NB4 (cell line): ENCODE measurements at regions not wholly inside any gene's neighbourhood (a gene's known extent, or its start where the extent isn't known, plus 50 kb on each side); places are given as distances from the start of the nearest gene placed in this dataset.

Experiments
- DNase-seq: peaks from one replicate; pipeline ENCODE4 v3.0.0; 2010; ENCODE audit warnings: low read depth
- H3K4me3 ChIP-seq: one replicate; pipeline ENCODE4 v1.5.1; 2011; ENCODE audit warnings: mild to moderate bottlenecking, low read depth, low read length, moderate library complexity
- MYC ChIP-seq: IDR thresholded peaks from 2 replicates; pipeline ENCODE4 v1.6.1; 2011; ENCODE audit warnings: low read depth, low read length
- POLR2A ChIP-seq: IDR thresholded peaks from 2 replicates; pipeline ENCODE4 v1.6.1; 2011; ENCODE audit warnings: mild to moderate bottlenecking; ENCODE audit not compliant: insufficient read length; ENCODE audit errors: extremely low read depth
- TF ChIP-seq, protein P1 (sequence below): IDR thresholded peaks from 2 replicates; pipeline ENCODE4 v1.6.1; 2011; ENCODE audit warnings: low read depth, low read length
- TF ChIP-seq, protein P2 (sequence below): IDR thresholded peaks from one replicate; pipeline ENCODE4 v1.5.1; 2012; ENCODE audit warnings: low read depth, low read length

DNA sequence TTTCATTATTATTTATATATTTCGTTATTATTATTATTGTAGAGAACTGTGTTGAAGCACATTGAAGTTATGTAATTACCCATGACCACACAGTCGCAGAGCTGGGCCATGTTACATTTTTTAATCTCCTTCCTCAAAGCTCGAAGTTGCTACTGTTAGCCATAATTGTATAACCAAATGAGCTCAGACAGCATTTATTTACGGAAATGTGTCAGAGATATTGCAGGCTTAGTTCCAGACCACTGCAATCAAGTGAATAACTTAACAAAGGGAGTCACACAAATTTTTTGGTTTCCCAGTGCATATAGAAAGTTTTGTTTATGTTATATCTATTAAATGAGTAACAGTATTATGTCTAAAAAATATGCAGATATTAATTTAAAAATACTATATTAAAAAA, 147.1 kb upstream of the SLITRK1 start:
- TF ChIP-seq, protein P1, sequence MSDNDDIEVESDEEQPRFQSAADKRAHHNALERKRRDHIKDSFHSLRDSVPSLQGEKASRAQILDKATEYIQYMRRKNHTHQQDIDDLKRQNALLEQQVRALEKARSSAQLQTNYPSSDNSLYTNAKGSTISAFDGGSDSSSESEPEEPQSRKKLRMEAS, result no peak
- TF ChIP-seq MYC (no peak), POLR2A (no peak)
- TF ChIP-seq, protein P2, sequence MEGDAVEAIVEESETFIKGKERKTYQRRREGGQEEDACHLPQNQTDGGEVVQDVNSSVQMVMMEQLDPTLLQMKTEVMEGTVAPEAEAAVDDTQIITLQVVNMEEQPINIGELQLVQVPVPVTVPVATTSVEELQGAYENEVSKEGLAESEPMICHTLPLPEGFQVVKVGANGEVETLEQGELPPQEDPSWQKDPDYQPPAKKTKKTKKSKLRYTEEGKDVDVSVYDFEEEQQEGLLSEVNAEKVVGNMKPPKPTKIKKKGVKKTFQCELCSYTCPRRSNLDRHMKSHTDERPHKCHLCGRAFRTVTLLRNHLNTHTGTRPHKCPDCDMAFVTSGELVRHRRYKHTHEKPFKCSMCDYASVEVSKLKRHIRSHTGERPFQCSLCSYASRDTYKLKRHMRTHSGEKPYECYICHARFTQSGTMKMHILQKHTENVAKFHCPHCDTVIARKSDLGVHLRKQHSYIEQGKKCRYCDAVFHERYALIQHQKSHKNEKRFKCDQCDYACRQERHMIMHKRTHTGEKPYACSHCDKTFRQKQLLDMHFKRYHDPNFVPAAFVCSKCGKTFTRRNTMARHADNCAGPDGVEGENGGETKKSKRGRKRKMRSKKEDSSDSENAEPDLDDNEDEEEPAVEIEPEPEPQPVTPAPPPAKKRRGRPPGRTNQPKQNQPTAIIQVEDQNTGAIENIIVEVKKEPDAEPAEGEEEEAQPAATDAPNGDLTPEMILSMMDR, result no peak
- H3K4me3 ChIP-seq, result no peak overlapping the region
- no peak for DNase-seq

DNA sequence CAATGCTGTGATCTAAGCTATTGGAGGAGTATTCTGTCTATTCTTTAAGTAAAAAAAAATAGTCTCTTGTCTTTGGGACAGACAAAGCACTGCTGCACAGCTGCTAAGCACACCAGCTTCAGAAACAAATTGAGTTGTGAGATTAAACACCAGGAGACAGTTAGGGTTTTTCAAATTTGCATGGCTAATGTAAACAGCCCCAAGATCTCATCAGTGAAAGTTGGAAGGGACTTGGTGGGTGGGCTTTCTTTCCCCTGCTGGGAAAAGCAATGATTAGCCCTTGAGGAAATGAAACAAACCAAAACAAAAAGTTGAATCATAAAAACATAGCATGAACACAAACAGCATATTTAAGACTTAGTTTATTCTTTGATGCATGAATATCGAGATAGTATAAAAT, 143.6 kb upstream of the SLITRK1 start:
- DNase-seq, result no peak
- H3K4me3 ChIP-seq, result no peak overlapping the region
- TF ChIP-seq, protein P2, result no peak
- no peak for TF ChIP-seq POLR2A

DNA sequence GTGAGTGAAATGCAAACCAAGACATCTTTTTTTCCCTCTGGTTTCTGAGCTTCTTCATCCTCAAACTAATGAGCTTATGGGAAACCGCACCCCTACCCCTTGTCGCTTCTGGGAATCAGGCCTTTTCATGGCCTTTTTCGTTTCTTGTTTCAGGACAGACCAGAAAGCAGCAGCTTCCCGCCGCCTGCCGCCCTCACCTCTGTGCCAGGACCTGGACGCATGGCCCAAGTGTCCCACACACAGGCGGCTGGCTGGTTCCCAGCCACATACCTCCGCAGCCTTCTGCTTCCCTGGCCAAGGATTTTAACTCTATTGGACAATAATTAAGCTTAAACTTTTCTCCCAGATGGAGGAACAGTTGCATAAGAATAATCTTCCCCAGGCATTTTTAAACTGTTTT, 114.1 kb upstream of the SLITRK1 start:
- no peak for DNase-seq
- no peak overlapping the region for H3K4me3 ChIP-seq
- TF ChIP-seq, protein P1, result no peak
- TF ChIP-seq, protein P2, result no peak
- TF ChIP-seq POLR2A, result no peak
- TF ChIP-seq MYC, result no peak

DNA sequence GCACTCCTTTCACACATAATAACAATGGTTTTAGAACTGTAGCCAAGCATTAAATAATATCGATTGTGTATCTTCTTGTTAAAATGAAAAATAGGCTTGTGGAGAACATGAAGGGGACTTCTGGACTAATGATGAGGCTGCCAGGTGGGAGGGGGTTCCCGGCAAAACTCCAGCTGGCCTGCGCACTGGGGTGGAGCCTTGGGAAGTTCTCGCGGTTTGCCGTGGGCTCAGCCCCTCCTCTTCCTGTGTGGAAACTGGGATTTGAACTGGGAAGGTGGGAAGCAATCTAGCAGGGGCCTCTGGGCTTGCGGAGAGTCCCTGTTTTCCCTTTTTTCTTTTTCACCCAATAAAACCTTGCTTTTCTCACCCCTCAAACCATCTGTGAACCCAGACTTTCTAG, 113.7 kb upstream of the SLITRK1 start:
- H3K4me3 ChIP-seq, result no peak overlapping the region
- TF ChIP-seq, protein P2, result no peak
- TF ChIP-seq POLR2A, result no peak
- TF ChIP-seq, protein P1, result no peak
- no peak for TF ChIP-seq MYC

DNA sequence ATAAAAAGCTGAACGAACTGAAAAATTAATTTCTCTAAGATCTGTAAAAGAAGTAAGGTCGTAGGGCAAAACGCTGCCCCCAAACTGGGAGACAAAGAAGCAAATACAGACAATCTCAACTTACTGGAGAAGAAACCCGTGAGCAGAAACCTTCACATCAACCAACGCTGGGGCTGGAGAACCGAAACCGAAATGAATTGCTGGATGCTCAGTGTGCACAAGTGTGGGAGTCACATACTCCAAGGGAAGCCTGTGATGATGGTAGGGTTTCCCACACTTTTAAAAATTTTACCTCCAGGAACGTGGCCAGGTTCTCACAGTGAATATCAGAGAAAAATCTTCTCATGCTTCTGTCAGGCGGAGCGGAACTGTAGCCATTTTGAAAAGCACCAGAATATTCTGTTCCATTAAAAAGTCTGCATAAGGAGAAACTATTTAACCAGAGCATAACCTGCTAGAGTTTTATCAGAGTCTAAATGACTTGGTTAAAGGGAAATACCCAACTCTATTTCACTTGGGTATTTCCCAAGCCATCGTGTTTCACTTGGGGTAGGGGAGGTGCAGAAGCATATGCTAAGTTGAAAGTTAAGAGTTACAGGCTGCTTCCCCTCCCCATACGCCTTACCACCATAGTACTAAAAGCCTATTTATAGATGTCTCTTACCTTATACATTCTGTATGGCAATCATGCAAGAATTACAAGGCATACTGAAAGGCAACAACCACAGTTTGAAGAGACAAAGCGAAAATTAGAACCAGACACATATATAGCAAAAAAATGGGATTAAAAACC, 110.5 kb upstream of the SLITRK1 start:
- H3K4me3 ChIP-seq, result no peak overlapping the region
- no peak for DNase-seq

More for the DNA sequence above, 113.7 kb upstream of the SLITRK1 start:
- DNase-seq, result no peak

More for the DNA sequence above, 110.5 kb upstream of the SLITRK1 start:
- TF ChIP-seq, protein P1, result no peak
- TF ChIP-seq, protein P2, result no peak
- TF ChIP-seq MYC (no peak), POLR2A (no peak)
